HL-60 (cell line): ENCODE measurements at regions not wholly inside any gene's neighbourhood (a gene's known extent, or its start where the extent isn't known, plus 50 kb on each side); places are given as distances from the start of the nearest gene placed in this dataset.
"Not testable (repeated sequence)": the region's sequence is repeated elsewhere in the genome, so short reads cannot be mapped to it uniquely, and the experiment has no call there.

ENCODE experiments used
- DNase-seq, 2 experiments: peaks; one replicate each; pipeline ENCODE4 v3.0.0-alpha.2; 2010 to 2020; ENCODE audit warnings: low read depth in 1 of 2, low spot score in 1 of 2
- H3K27ac ChIP-seq: fragments of 250-450 bp; sonication (Bioruptor Pico); replicated peaks from 2 replicates; pipeline ENCODE4 v1.5.1; 2020; ENCODE audit warnings: mild to moderate bottlenecking, moderate library complexity
- H3K27me3 ChIP-seq: fragments of 250-450 bp; sonication (Bioruptor Pico); 2 replicates; pipeline ENCODE4 v1.5.1; 2021; ENCODE audit warnings: mild to moderate bottlenecking, moderate library complexity; ENCODE audit not compliant: insufficient read depth, poor library complexity, severe bottlenecking
- H3K4me3 ChIP-seq: replicated peaks from 2 replicates; pipeline ENCODE4 v1.5.1; 2011; ENCODE audit warnings: mild to moderate bottlenecking, control low read depth, low read length; ENCODE audit not compliant: insufficient read depth
- GABPA ChIP-seq: IDR thresholded peaks from 2 replicates; pipeline ENCODE4 v1.6.1; 2012; ENCODE audit warnings: low read depth
- POLR2AphosphoS5 ChIP-seq: IDR thresholded peaks from 2 replicates; pipeline ENCODE4 v1.6.1; 2012; ENCODE audit warnings: low read depth
- SPI1 ChIP-seq: IDR thresholded peaks from 2 replicates; pipeline ENCODE4 v1.6.1; 2012; ENCODE audit warnings: low read depth, mild to moderate bottlenecking, borderline replicate concordance
- TF ChIP-seq, protein P1 (sequence below): IDR thresholded peaks from 2 replicates; pipeline ENCODE4 v1.6.1; 2012; ENCODE audit warnings: low read depth; ENCODE audit not compliant: insufficient replicate concordance
- TF ChIP-seq, protein P2 (sequence below): IDR thresholded peaks from one replicate; pipeline ENCODE4 v1.5.1; 2011; ENCODE audit warnings: low read length, control low read depth, inconsistent platforms; ENCODE audit not compliant: insufficient read depth

DNA sequence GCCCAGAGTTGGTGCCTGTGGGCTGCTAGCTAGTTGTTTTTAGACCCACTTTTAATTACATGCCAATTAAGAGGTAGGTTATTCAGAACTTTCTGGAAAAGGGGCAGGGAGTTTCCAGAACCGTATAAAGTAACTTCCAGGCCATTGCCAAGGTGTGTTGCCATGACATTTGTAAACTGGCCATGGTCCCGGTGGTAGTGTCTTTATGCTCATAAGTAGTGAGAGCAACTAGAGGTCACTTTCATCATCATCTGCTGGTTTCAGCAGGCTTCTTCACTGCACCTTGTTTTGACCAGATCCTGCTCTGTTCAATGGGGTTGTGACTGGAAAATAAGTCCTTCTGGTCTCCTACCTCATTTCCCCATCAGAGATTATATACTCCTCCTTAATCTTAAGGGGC lies 207.0 kb downstream of the FAM72C start:
- not testable (repeated sequence) for DNase-seq, H3K27me3 ChIP-seq, H3K27ac ChIP-seq, H3K4me3 ChIP-seq

DNA sequence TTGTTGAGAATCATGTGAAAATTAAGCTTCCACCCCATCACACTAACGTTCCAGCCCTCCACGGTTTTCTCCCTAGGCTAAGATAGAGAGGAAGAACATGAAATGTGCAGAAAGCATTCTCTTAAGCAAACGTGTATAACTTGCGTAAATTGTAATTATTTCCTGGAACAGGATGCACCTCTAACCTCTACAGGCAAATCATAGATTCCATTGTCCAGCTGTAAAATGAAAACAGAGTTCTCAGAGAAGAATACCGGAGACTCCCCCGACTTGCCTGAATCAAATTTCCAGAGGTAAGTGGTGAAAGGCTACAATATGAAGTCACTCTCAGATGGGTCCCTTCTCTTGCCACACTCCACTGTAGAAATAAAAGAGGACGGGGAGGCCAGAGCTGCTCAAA lies 211.4 kb downstream of the FAM72C start:
- H3K27me3 ChIP-seq, DNase-seq, H3K27ac ChIP-seq, H3K4me3 ChIP-seq: not testable (repeated sequence)

DNA sequence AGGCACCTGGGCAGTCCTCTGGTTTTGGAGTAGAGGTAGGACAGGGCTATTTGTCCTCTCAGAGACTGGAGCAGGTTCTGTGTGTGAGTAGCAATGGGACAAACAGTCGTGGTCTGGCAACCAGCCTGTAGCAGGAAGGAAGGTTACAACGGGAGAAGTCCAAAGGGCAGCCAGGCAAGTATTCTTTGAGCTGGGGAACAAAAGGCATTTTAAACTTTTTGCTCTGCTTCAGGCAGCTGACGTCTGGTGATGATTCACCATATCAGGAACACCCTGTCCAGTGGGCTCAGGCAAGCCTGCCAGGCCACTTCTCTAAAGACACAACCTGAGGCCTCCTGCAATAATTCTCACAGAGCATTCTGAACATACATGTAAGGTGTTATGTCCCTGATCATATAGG lies 215.8 kb downstream of the FAM72C start:
- DNase-seq = peak in 1 of 2 experiments; percentile 11
- H3K4me3 ChIP-seq, H3K27me3 ChIP-seq, H3K27ac ChIP-seq: not testable (repeated sequence)

DNA sequence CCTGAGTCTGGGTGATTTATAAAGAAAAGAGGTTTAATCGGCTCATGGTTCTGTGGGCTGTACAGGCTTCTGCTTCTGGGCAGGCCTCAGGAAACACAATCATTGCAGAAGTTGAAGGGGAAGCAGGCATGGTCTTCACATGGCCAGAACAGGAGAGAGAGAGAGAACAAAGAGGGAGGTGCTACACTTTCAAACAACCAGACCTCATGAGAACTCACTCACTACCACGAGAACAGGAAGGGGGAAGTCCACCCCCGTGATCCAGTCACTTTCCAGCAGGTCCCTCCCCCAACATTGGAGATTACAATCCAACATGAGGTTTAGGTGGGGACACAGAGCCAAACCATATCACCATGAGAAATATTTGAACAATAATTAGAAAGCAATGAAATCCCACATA lies 222.9 kb downstream of the FAM72C start:
- peak; percentile 26 to 33 for DNase-seq
- Histone ChIP-seq H3K4me3 (no peak overlapping the region), H3K27me3 (no peaks in the 10 kb centered on the region), H3K27ac (no peak overlapping the region; the same call in 1 of the 2 replicates)
- TF ChIP-seq GABPA (no peak), SPI1 (peak; percentile 18; the same call in 1 of the 2 replicates)
- TF ChIP-seq, protein P1, sequence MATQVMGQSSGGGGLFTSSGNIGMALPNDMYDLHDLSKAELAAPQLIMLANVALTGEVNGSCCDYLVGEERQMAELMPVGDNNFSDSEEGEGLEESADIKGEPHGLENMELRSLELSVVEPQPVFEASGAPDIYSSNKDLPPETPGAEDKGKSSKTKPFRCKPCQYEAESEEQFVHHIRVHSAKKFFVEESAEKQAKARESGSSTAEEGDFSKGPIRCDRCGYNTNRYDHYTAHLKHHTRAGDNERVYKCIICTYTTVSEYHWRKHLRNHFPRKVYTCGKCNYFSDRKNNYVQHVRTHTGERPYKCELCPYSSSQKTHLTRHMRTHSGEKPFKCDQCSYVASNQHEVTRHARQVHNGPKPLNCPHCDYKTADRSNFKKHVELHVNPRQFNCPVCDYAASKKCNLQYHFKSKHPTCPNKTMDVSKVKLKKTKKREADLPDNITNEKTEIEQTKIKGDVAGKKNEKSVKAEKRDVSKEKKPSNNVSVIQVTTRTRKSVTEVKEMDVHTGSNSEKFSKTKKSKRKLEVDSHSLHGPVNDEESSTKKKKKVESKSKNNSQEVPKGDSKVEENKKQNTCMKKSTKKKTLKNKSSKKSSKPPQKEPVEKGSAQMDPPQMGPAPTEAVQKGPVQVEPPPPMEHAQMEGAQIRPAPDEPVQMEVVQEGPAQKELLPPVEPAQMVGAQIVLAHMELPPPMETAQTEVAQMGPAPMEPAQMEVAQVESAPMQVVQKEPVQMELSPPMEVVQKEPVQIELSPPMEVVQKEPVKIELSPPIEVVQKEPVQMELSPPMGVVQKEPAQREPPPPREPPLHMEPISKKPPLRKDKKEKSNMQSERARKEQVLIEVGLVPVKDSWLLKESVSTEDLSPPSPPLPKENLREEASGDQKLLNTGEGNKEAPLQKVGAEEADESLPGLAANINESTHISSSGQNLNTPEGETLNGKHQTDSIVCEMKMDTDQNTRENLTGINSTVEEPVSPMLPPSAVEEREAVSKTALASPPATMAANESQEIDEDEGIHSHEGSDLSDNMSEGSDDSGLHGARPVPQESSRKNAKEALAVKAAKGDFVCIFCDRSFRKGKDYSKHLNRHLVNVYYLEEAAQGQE = no peak

DNA sequence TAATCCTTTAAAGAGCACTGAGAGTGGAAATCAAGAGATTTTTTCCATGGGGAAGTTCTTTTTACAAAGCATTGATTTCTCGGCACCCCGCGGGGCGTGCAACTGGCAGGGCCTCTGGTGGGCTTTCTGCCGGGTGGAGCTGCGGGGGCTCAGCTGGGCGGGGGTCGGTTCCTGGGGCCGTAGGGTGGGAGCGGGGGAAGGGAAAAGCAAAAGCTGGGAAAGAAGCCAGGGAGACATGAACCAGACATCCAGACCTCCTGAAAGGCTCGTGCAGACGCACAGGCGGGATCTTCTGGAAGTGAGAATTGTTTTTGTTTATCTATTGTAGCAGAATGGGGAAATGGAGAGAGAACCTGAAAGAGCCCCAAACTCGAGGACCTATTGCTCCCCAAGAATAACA lies 235.2 kb downstream of the FAM72C start:
- Histone ChIP-seq H3K27ac (no peak overlapping the region), H3K27me3 (no peaks in the 10 kb centered on the region), H3K4me3 (no peak overlapping the region)
- TF ChIP-seq, protein P2, sequence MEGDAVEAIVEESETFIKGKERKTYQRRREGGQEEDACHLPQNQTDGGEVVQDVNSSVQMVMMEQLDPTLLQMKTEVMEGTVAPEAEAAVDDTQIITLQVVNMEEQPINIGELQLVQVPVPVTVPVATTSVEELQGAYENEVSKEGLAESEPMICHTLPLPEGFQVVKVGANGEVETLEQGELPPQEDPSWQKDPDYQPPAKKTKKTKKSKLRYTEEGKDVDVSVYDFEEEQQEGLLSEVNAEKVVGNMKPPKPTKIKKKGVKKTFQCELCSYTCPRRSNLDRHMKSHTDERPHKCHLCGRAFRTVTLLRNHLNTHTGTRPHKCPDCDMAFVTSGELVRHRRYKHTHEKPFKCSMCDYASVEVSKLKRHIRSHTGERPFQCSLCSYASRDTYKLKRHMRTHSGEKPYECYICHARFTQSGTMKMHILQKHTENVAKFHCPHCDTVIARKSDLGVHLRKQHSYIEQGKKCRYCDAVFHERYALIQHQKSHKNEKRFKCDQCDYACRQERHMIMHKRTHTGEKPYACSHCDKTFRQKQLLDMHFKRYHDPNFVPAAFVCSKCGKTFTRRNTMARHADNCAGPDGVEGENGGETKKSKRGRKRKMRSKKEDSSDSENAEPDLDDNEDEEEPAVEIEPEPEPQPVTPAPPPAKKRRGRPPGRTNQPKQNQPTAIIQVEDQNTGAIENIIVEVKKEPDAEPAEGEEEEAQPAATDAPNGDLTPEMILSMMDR = no peak
- no peak for TF ChIP-seq GABPA
- TF ChIP-seq POLR2AphosphoS5 = no peak
- TF ChIP-seq, protein P1 = no peak
- no peak for TF ChIP-seq SPI1
- no peak for DNase-seq

DNA sequence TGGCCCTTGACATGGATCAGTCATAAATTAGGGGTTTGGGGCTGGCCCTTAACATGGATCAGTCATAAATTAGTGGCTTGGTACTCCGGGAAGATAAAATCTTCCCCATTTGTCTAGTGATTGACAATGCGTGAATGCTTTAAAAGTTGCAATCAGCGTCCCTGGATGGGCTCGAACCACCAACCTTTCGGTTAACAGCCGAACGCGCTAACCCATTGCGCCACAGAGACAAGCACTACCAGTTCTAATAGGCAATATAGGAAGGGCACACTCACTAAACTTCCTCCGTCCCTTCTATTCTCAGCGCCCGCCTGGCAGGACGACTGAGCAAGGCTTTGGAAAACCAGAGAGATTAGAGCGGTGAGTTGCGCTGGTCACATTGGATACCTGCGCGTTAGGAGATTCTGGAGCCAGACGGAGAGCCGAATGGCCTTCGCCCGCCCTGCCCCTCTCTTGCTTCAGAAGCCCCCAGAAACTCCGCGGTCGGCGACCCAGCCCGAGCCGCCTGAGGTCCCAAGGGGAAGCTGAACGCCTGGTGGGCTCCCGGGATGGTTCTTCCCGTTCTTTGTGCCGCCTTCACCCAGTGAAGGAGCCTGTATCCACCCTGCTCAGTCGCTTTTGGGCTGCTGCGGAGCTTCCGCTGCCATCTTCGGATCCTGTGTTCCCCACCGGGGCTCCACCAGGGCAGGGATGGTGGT lies 235.9 kb downstream of the FAM72C start:
- no peak overlapping the region for H3K27ac ChIP-seq

More for the DNA sequence above, 235.9 kb downstream of the FAM72C start:
- DNase-seq = no peak
- no peak for TF ChIP-seq GABPA
- TF ChIP-seq, protein P2 = no peak
- no peak for TF ChIP-seq POLR2AphosphoS5
- no peak for TF ChIP-seq SPI1
- TF ChIP-seq, protein P1 = no peak
- Histone ChIP-seq H3K27me3 (no peaks in the 10 kb centered on the region), H3K4me3 (no peak overlapping the region)
